Keratinocyte (primary cell): ENCODE measurements at regions not wholly inside any gene's neighbourhood (a gene's known extent, or its start where the extent isn't known, plus 50 kb on each side); places are given as distances from the start of the nearest gene placed in this dataset.

Experiments
- CTCF ChIP-seq, 3 experiments: IDR thresholded peaks in 1 of 3; conservative IDR thresholded peaks in 1 of 3; optimal IDR thresholded peaks in 1 of 3; 2 replicates in 2 of 3; 3 replicates in 1 of 3; pipeline versions ENCODE3 to v1.5.1; 2011; ENCODE audit warnings: low read length in 3 of 3, mild to moderate bottlenecking in 3 of 3, moderate library complexity in 2 of 3, control low read depth in 1 of 3, inconsistent platforms in 1 of 3; ENCODE audit not compliant: insufficient read depth in 2 of 3; ENCODE audit errors: extremely low read depth in 1 of 3
- EZH2 ChIP-seq: IDR thresholded peaks from one replicate; pipeline ENCODE4 v1.6.1; 2012; ENCODE audit warnings: inconsistent platforms, mild to moderate bottlenecking, low read length, moderate library complexity

- TF ChIP-seq CTCF (optimal IDR thresholded peaks at IDR 0.05 in 1 of 3, IDR thresholded peaks at IDR 0.05 in 1 of 3, conservative IDR thresholded peaks at IDR 0.05 in 1 of 3; ENCODE audit: extremely low read depth in 1 of 3, insufficient read depth in 2 of 3, low read length in 3 of 3) (no peak), EZH2 (no peak)
Measured at GRCh38 chr9:88809355-88810161, 181.7 kb upstream of the S1PR3 start.
